Epidermal melanocyte (primary cell): ENCODE measurements at regions not wholly inside any gene's neighbourhood (a gene's known extent, or its start where the extent isn't known, plus 50 kb on each side); places are given as distances from the start of the nearest gene placed in this dataset.
"Not testable (repeated sequence)": the region's sequence is repeated elsewhere in the genome, so short reads cannot be mapped to it uniquely, and the experiment has no call there.

Source experiments
- DNase-seq: peaks from one replicate; pipeline ENCODE4 v3.0.0; 2011; ENCODE audit warnings: low spot score; ENCODE audit not compliant: insufficient read length

- no peak for DNase-seq
These were observed 105.2 kb upstream of the ZNF648 start for GRCh38 chr1:182166750-182167149.

DNA sequence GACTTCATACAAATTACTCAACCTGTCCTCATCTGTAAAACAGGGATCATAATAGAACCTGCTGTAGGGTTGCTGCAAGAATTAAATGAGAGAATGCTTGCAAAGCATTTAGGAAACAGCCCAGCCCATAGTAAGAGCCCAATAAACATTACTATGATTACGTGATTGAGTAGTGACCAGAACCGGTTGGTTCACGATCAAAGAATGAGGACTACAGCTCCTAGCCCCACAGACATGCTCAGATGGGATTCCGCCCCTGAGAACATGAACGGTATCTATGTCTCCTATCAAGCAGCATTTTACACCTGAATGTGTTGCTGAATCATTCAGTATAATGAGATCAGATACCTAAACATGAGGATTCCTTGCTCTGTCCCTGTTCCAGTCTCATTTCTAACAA is 104.8 kb upstream of the ZNF648 start:
- DNase-seq = no peak

DNA sequence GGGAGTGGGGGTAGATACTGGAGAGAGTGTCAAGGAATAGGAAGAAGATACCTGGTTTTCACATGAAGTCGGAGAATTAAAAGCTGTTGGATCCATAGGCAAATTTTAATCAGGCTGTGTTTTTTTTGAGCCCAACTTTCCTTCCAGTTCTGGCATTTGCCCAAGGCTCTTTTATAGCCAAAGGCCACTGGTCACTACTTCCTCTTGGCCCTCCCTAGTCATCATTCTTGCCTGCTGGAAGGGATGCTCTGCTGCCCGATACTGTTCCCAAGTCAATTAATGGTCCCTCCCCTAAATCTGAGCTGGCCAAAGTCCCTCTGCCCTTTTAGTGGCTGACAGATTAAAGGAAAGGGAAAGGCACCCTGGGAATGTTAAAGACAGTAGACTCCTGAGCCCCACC is 102.8 kb upstream of the ZNF648 start:
- no peak for DNase-seq

DNA sequence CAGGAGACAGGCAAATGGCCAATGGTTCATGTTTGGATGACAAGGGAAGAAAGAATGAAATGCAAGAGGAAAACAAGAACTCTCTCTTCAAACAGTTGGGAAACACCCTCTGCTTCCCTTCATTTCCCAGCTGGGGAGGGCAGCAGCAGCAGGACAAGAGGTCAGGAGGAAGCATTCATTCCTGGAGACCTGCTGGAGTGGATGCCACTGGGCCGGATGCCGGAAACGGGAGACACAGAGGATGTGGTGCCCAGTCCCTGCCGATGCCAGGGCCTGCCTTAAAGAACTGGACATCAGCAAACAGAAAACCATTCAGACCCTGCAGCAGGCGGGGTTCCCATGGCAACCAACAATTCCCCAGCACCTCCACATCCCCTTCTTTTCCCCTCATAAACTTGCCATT is 102.3 kb upstream of the ZNF648 start:
- peak; percentile 31 for DNase-seq

DNA sequence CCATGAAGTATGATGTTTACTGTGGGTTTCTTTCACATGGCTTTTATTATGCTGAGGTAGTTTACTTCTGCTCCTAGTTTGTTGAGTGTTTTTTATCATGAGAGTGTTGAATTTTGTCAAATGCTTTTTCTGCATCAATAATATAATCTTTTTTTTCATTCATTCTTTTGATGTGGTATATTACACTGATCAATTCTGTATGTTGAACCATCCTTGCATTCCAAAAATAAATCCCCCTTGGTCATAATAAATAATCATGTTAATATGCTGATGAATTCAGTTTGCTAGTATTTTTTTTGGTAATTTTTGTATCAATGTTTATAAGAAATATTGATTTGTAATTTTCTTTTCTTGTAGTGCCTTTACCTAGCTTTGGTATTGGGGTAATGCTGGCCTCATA is 97.9 kb upstream of the ZNF648 start:
- DNase-seq = no peak

DNA sequence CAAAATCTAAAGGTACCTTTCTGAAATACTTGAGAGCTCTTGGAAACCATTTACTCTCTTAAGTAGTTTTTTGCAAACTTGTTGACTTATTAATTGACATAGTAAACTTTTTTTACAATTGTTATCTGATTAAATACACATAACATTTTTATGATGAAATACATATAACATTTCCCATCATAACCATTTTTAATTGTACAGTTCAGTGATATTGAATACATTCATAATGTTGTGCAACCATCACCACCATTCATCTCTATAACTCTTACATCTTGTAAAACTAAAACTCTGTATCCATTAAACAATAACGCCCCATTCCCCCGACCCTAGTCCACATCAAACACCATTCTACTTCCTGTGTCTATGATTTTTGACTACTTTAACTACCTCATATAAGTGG is 95.7 kb upstream of the ZNF648 start:
- DNase-seq = no peak

DNA sequence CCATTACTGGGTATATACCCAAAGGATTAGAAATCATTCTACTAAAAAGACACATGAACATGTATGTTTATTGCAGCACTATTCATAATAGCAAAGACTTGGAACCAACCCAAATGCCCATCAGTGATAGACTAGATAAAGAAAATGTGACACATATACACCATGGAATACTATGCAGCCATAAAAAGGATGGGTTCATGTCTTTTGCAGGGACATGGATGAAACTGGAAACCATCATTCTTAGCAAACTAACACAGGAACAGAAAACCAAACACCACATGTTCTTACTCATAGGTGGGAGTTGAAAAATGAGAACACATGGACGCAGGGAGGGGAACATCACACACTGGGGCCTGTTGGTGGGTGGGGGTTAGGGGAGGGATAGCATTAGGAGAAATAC is 92.9 kb upstream of the ZNF648 start:
- DNase-seq = not testable (repeated sequence)

- DNase-seq = no peak
These were observed 88.0 kb upstream of the ZNF648 start for GRCh38 chr1:182149411-182149965.

- no peak for DNase-seq
These were observed 86.4 kb upstream of the ZNF648 start for GRCh38 chr1:182147951-182148350.

- no peak for DNase-seq
These were observed 85.8 kb upstream of the ZNF648 start for GRCh38 chr1:182147136-182147820.

DNA sequence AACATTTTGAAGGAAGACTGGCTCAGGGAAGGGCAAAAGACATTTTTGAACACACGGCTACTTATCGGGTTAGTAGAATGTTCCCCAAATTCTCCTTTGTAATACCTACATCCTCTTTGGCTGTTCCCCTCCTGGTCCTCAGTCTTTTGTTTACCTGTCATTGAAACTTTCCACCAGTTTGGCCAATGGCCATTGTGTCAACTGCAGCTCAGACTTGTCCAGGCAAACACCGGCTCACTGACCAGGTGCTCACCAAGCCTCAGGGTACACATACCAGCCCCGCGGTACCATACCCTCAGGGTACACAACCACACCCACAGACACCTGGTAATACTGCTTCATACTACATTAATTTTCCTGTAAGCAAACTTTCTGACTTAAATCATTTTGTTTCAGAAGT is 84.8 kb upstream of the ZNF648 start:
- DNase-seq = no peak

DNA sequence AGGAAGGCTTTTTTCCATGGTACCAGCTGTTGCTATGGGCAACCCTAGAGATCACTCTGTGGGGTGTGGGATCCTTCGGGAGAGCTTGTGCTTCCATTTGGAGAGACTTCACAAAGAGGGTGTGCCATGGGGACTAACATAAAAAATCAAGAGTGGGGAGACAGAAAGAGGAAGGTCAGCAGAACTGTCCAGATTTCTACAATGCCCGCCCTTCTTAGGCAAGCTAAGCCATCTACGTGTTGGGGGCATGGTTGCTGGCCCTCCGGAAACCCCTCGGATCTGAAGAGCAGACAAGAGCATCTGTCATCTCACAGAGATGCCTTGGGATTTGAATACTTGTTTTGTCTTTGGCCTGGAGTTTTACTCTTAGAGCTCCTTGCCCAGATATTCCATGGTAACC is 83.9 kb upstream of the ZNF648 start:
- no peak for DNase-seq

DNA sequence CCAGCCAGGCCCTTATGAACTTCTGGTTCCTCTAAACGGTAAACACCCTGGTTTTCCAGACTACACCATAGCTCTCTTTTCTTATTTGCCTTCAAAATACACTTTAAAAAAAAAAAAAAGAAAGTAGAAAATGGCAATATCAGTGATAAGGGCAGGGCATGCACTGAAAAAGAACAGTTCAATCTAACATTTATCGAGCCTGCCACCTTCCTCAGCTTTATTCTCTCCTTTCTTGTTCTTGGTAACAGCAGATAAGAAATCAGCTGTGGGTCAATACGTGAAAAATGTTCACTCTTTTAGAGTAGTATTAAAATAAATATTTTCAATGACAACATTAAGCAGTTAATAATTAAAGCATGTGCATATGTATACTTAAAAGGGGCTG is 83.1 kb upstream of the ZNF648 start:
- DNase-seq = no peak

GRCh38 chr1:182143825-182144645 is 82.5 kb upstream of the ZNF648 start:
- no peak for DNase-seq

DNA sequence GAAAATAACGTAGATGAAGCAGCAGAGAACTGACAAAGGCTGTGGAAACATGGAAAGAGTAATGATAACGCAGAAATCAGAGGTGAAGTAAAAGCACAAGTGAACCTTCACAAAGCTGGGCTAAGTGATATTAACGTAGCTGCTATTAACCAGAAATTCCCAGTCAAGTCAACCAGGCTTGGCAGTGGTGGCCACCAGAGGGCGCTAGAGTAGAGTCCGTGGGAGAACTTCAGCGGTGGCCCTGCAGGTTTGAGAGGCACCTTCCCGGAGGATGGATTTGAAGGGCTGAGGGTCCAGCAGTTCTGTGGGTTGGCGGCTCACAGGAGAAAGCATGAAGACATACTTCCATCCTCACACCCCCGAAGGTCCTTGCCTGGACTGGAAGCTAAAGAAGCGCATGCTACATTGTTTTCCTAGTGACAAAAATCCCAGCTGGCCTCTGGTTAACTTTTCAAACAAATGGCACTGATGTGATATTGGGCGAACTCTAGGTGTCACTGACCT is 81.7 kb upstream of the ZNF648 start:
- peak; percentile 54 for DNase-seq

GRCh38 chr1:182142621-182143020 is 81.1 kb upstream of the ZNF648 start:
- no peak for DNase-seq

GRCh38 chr1:182141040-182141439 is 79.5 kb upstream of the ZNF648 start:
- no peak for DNase-seq

GRCh38 chr1:182139496-182139895 is 78.0 kb upstream of the ZNF648 start:
- no peak for DNase-seq

- DNase-seq = no peak
These were observed 76.0 kb upstream of the ZNF648 start for GRCh38 chr1:182137546-182137945.

- no peak for DNase-seq
These were observed 74.4 kb upstream of the ZNF648 start for GRCh38 chr1:182135946-182136345.

DNA sequence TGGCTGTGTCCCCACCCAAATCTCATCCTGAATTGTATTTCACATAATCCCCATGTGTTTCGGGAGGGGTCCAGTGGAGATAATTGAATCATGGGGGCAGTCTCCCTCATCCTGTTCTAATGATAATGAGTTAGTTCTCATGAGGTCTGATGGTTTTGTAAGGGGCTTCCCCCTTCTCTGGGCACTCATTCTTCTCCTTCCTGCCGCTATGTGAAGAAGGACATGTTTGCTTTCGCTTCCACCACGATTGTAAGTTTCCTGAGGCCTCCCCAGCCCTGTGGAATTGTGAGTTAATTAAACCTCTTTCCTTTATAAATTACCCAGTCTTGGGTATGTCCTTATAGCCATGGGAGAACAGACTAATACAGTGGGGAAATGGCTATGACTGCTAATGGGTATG is 72.7 kb upstream of the ZNF648 start:
- DNase-seq = no peak

- no peak for DNase-seq
These were observed 71.7 kb upstream of the ZNF648 start for GRCh38 chr1:182133181-182133580.

GRCh38 chr1:182129398-182129797 is 67.9 kb upstream of the ZNF648 start:
- DNase-seq = no peak
